ENCODE measurements at regions not wholly inside any gene's neighbourhood (a gene's known extent, or its start where the extent isn't known, plus 50 kb on each side); places are given as distances from the start of the nearest gene placed in this dataset.

- TF ChIP-seq ZZZ3 (CRISPR knock-in tag; IDR thresholded peaks at IDR 0.05; ENCODE audit: borderline replicate concordance), result no peak
- no peak for TF ChIP-seq NR1H2 (CRISPR knock-in tag; IDR thresholded peaks at IDR 0.05; ENCODE audit: borderline replicate concordance, low read depth)
- no peak for TF ChIP-seq CTCF (CRISPR knock-in tag; IDR thresholded peaks at IDR 0.05)
- no peak for TF ChIP-seq ZFP90 (CRISPR knock-in tag; IDR thresholded peaks at IDR 0.05; ENCODE audit: borderline replicate concordance)
- no peak for TF ChIP-seq POLR2A (IDR thresholded peaks at IDR 0.05; ENCODE audit: insufficient read depth in 1 of 2, low read depth in 2 of 2, low read length in 2 of 2)
- TF ChIP-seq NKX3-1 (CRISPR knock-in tag; IDR thresholded peaks at IDR 0.05), result no peak
- no peak for TF ChIP-seq ZNF225 (CRISPR knock-in tag; IDR thresholded peaks at IDR 0.05)
These were observed 189.1 kb upstream of the PARD3B start for GRCh38 chr2:204356151-204356641.
